ENCODE measurements at regions not wholly inside any gene's neighbourhood (a gene's known extent, or its start where the extent isn't known, plus 50 kb on each side); places are given as distances from the start of the nearest gene placed in this dataset.

DNA sequence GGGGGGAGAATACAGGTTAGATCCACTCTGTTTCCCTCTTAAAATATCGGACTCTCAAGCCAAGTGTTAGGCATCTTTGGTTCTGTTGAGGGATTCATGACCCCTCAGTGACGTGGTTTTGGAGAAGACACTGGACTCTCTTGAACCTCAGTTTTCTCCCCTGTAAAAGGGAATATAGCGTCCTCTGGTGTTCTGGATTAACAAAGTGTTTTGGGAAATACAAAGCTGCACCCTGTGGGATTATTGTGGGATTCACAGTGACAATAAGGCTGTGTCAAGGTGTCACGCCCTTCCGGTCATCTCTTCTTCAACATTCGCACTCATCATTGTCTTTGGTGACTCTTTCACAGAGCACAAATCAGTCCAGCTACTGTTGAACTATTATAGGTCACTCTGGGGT is 139.0 kb downstream of the IRX1 start:
- Histone ChIP-seq H3K4me3 (ENCODE audit: low read length) (no peak overlapping the region), H3K27ac (ENCODE audit: low read length) (no peak overlapping the region), H3K36me3 (ENCODE audit: control insufficient read depth, insufficient read depth, low read length) (no peaks in the 10 kb centered on the region), H3K9me3 (ENCODE audit: control insufficient read depth, low read depth, low read length) (peaks cover 3% of the 10 kb centered on the region), H3K4me1 (ENCODE audit: control insufficient read depth, insufficient read depth, low read length) (no peaks in the 10 kb centered on the region), H3K27me3 (ENCODE audit: control insufficient read depth, insufficient read depth, low read length) (no peaks in the 10 kb centered on the region)
- DNase-seq: no peak
- WGBS (ENCODE audit: insufficient coverage, low lambda C conversion rate): no CpG with 5 or more reads among the region's 6 CpGs

DNA sequence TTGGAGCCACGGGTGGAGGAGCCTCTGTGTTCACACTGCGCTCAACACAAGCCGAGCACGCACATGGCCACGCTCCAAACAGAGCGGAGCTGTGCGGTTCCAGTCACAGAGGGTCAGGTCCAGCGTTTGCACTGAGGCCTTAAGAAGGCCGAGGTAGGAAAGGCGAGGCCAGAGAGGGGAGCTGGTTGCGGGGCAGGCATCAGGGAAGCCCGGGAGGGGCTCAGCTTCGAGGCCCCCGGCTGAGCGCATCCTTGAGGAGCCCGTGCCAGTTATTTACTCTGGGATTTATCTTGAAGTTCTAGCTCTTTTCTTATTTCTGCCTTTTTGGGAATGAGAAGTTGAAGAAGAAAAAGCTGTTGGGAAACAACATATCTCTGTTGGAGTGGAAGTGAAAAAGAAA is 140.8 kb downstream of the IRX1 start:
- no peak overlapping the region for H3K4me3 ChIP-seq (ENCODE audit: low read length)
- no peaks in the 10 kb centered on the region for H3K4me1 ChIP-seq (ENCODE audit: control insufficient read depth, insufficient read depth, low read length)
- DNase-seq: no peak
- H3K9me3 ChIP-seq (ENCODE audit: control insufficient read depth, low read depth, low read length): peaks cover 3% of the 10 kb centered on the region
- no peaks in the 10 kb centered on the region for H3K27me3 ChIP-seq (ENCODE audit: control insufficient read depth, insufficient read depth, low read length)
- H3K27ac ChIP-seq (ENCODE audit: low read length): no peak overlapping the region
- no CpG with 5 or more reads among the region's 16 CpGs for WGBS (ENCODE audit: insufficient coverage, low lambda C conversion rate)
- no peaks in the 10 kb centered on the region for H3K36me3 ChIP-seq (ENCODE audit: control insufficient read depth, insufficient read depth, low read length)

DNA sequence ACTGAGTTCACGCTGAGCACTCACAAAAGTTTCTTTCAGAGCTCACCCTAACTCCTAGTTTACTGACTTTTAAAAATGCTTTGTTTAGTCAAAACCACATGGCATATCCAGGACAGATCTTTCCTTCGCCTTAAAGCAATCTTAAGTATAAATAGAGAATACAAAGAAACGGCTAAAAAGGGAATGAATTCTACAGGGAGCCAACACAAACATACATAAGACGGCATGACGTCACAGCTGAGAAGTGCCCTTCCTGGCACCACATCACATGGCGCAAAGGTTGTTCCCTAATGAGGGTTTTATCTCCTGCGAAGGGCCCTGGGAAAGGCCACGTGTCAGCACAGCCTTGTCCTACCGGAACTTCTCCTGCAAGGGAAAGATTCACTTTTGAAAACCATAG is 141.3 kb downstream of the IRX1 start:
- Histone ChIP-seq H3K4me3 (ENCODE audit: low read length) (no peak overlapping the region), H3K27ac (ENCODE audit: low read length) (no peak overlapping the region), H3K9me3 (ENCODE audit: control insufficient read depth, low read depth, low read length) (peaks cover 3% of the 10 kb centered on the region), H3K27me3 (ENCODE audit: control insufficient read depth, insufficient read depth, low read length) (no peaks in the 10 kb centered on the region), H3K4me1 (ENCODE audit: control insufficient read depth, insufficient read depth, low read length) (no peaks in the 10 kb centered on the region), H3K36me3 (ENCODE audit: control insufficient read depth, insufficient read depth, low read length) (no peaks in the 10 kb centered on the region)
- no peak for DNase-seq
- 100% methylated on average over 1 of the region's 9 CpGs for WGBS (ENCODE audit: insufficient coverage, low lambda C conversion rate)

DNA sequence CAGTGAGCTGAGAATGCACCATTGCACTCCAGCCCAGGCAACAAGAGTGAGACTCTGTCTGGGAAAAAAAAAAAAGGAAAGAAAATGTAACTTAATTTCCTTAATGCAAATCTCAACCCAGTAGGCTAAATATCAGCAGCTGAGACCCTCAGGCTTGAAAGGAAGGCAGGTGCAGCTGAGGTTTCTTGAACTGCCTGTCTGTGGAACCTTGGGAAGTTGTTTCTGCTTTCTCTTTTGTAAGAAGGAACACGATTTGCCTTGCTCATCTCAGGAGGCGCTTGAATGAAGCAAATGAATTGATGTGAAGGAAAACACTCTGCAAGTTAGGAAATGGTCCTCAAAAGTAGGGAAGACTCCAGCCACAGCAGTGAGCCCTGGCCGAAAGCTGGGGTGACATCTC is 143.3 kb downstream of the IRX1 start:
- Histone ChIP-seq H3K4me3 (ENCODE audit: low read length) (no peak overlapping the region), H3K27me3 (ENCODE audit: control insufficient read depth, insufficient read depth, low read length) (no peaks in the 10 kb centered on the region), H3K36me3 (ENCODE audit: control insufficient read depth, insufficient read depth, low read length) (no peaks in the 10 kb centered on the region), H3K27ac (ENCODE audit: low read length) (no peak overlapping the region), H3K4me1 (ENCODE audit: control insufficient read depth, insufficient read depth, low read length) (no peaks in the 10 kb centered on the region), H3K9me3 (ENCODE audit: control insufficient read depth, low read depth, low read length) (peaks cover 3% of the 10 kb centered on the region)
- no peak for DNase-seq
- no CpG with 5 or more reads among the region's 3 CpGs for whole genome bisulfite sequencing (ENCODE audit: insufficient coverage, low lambda C conversion rate)

DNA sequence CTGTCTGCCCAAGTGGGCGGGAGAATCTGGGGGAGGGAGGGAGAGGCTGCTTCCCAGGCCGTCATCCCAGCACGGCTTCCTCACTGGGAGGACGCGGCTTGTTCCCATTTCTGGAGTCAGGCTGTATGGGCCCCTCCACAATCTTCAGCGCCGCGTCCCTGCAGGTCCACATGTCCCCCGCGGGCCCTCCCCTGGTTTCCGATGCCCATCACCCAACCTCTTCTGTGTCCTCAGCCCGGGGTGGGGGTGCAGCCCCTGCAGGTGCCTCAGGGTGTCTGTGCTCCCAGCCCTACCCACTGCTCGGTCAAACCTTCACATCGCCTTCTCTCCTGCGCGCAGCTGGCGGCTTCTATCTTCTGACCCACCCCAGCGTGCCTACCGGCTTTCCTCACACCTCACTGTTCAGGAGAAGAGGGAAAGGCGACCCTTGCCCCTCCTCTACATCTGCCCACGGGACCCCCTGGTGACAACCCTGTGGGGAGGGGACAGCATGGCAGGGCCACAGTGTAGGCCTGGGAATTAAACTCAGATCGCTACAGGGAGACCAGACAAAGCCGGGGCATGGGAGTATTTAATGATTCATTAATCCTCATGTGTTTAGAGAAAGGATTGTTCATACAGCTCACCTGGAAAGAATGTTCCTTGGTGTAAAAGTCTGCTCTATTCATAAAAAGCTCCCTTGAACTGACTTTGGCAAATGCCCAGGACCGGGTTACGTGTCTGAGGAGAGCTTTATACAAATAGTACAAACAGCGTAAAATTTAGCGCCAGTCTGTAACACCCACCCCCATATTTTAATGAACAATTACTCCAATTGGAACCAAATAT is 145.1 kb downstream of the IRX1 start:
- no peak overlapping the region for H3K4me3 ChIP-seq (ENCODE audit: low read length)
- H3K9me3 ChIP-seq (ENCODE audit: control insufficient read depth, low read depth, low read length): peaks cover 3% of the 10 kb centered on the region
- H3K27me3 ChIP-seq (ENCODE audit: control insufficient read depth, insufficient read depth, low read length): no peaks in the 10 kb centered on the region
- WGBS (ENCODE audit: insufficient coverage, low lambda C conversion rate): 97% methylated on average over 6 of the region's 27 CpGs
- no peaks in the 10 kb centered on the region for H3K36me3 ChIP-seq (ENCODE audit: control insufficient read depth, insufficient read depth, low read length)
- H3K27ac ChIP-seq (ENCODE audit: low read length): no peak overlapping the region
- DNase-seq: no peak
- H3K4me1 ChIP-seq (ENCODE audit: control insufficient read depth, insufficient read depth, low read length): no peaks in the 10 kb centered on the region

DNA sequence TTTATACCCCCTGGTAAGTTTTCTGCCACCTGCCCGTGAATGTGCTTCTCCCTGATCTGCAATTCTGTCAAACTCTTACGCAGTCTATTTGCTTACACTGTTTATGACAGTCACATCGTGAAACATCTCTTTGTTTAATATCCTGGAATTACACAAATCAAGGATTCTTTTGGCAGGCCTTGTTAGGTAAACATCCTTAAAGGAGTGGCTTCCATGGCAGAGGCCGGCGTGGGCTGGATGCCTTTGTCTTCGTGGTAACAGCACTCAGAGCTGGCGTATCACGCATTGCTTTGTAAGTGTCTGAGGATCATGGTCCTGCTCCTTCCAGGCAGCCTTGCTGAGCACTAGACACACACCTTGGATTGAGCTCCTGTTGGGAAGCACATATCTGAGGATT is 145.7 kb downstream of the IRX1 start:
- H3K4me3 ChIP-seq (ENCODE audit: low read length): no peak overlapping the region
- H3K4me1 ChIP-seq (ENCODE audit: control insufficient read depth, insufficient read depth, low read length): no peaks in the 10 kb centered on the region
- no peaks in the 10 kb centered on the region for H3K36me3 ChIP-seq (ENCODE audit: control insufficient read depth, insufficient read depth, low read length)
- H3K9me3 ChIP-seq (ENCODE audit: control insufficient read depth, low read depth, low read length): peaks cover 2% of the 10 kb centered on the region
- no peaks in the 10 kb centered on the region for H3K27me3 ChIP-seq (ENCODE audit: control insufficient read depth, insufficient read depth, low read length)
- no peak for DNase-seq
- no peak overlapping the region for H3K27ac ChIP-seq (ENCODE audit: low read length)
- WGBS (ENCODE audit: insufficient coverage, low lambda C conversion rate): 30% methylated on average over 3 of the region's 8 CpGs

DNA sequence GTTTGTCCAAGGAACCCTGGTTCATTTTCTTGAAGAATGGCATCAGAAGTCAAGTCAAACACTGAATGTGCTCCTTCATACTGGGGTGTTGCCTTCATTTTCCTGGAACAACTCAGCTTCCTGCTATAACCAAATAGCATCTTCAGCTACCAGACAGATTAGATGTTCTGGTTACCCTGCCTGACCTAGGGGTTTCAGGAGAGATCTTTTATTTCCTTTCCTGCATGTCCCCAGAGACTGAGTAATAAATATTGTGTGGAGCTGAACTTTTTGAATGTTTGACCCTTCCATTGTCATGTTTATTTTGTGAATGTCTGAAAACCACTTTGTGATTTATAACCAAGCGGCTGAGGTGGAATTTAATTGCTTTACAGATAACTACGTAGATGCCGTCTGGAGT is 147.1 kb downstream of the IRX1 start:
- H3K4me3 ChIP-seq (ENCODE audit: low read length): no peak overlapping the region
- WGBS (ENCODE audit: insufficient coverage, low lambda C conversion rate): no CpG with 5 or more reads among the region's 3 CpGs
- H3K36me3 ChIP-seq (ENCODE audit: control insufficient read depth, insufficient read depth, low read length): no peaks in the 10 kb centered on the region
- H3K27me3 ChIP-seq (ENCODE audit: control insufficient read depth, insufficient read depth, low read length): no peaks in the 10 kb centered on the region
- no peak overlapping the region for H3K27ac ChIP-seq (ENCODE audit: low read length)
- H3K9me3 ChIP-seq (ENCODE audit: control insufficient read depth, low read depth, low read length): no peaks in the 10 kb centered on the region
- no peaks in the 10 kb centered on the region for H3K4me1 ChIP-seq (ENCODE audit: control insufficient read depth, insufficient read depth, low read length)
- DNase-seq: no peak

DNA sequence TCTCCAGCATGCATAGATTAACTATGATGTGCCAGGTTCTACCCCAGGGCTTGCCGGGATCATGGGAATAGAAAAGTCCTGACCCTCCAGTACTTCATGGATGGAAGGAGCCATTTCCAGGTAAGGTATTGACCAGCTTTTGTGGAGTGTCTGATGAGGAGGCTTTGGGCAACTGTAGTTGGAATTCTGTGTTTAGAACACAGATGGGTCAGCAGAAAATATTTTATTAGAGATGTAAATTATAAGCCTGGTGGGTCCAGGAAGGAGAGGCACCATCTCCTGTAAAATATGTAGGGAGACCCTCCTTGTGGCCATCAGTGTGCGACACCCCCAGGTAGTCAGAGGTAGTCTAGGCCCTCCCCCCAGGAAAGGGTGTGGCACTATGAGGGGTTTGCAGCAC is 156.2 kb downstream of the IRX1 start:
- Histone ChIP-seq H3K27me3 (ENCODE audit: control insufficient read depth, insufficient read depth, low read length) (no peaks in the 10 kb centered on the region), H3K4me1 (ENCODE audit: control insufficient read depth, insufficient read depth, low read length) (no peaks in the 10 kb centered on the region), H3K27ac (ENCODE audit: low read length) (no peak overlapping the region), H3K9me3 (ENCODE audit: control insufficient read depth, low read depth, low read length) (no peaks in the 10 kb centered on the region), H3K4me3 (ENCODE audit: low read length) (no peak overlapping the region), H3K36me3 (ENCODE audit: control insufficient read depth, insufficient read depth, low read length) (no peaks in the 10 kb centered on the region)
- WGBS (ENCODE audit: insufficient coverage, low lambda C conversion rate): 100% methylated on average over 1 of the region's 2 CpGs
- no peak for DNase-seq

DNA sequence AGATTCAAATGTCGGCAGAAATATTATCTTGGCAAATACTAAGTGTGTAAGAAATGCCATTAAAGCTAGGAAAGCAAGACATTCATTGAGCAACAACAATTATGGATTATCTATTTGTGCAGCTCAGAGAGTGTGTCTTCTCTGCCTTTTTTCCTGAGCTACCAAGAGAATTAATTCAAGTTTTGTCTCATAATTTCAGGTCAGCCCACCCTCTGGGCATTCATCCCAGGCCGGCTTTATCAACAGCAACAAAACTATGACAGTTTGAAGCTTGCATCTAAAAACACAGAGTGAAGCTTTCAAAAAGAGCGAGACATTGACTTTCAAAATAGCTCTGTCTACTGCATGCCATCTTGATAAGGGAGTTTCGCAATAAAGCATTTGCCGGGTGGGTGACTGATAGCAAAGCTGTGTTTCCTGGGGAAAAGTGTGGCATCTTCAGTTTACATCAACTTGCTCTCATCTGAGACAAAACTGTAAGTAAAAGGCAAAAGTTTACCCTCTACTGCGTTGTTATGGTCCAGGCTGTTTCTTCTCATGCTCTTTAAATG is 182.4 kb downstream of the IRX1 start:
- Histone ChIP-seq H3K27me3 (ENCODE audit: control insufficient read depth, insufficient read depth, low read length) (no peaks in the 10 kb centered on the region), H3K4me3 (ENCODE audit: low read length) (no peak overlapping the region), H3K4me1 (ENCODE audit: control insufficient read depth, insufficient read depth, low read length) (no peaks in the 10 kb centered on the region), H3K27ac (ENCODE audit: low read length) (no peak overlapping the region), H3K9me3 (ENCODE audit: control insufficient read depth, low read depth, low read length) (peaks cover 3% of the 10 kb centered on the region), H3K36me3 (ENCODE audit: control insufficient read depth, insufficient read depth, low read length) (no peaks in the 10 kb centered on the region)
- DNase-seq: no peak
- 40% methylated on average over 1 of the region's 6 CpGs for WGBS (ENCODE audit: insufficient coverage, low lambda C conversion rate)

DNA sequence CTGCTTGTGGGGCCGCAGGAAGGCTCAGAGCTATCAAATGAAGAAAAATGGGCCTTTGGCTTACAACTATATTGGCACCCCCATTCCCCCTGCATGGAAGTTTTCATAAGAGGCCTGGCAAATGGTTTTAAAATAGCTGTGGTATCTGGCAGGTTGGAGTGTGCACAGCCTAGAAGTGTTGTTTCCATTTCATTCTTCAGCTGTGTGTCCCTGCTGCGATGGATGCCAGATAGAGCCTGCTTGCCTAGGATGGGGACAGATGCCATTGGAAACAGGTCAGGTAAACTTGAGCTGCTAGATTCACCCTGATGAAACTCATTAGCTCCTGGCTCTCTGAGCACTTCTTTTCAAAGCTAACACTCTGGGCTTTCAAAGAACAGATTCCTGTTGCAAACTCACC is 183.3 kb downstream of the IRX1 start:
- Histone ChIP-seq H3K4me3 (ENCODE audit: low read length) (no peak overlapping the region), H3K27ac (ENCODE audit: low read length) (no peak overlapping the region), H3K9me3 (ENCODE audit: control insufficient read depth, low read depth, low read length) (peaks cover 3% of the 10 kb centered on the region), H3K36me3 (ENCODE audit: control insufficient read depth, insufficient read depth, low read length) (no peaks in the 10 kb centered on the region), H3K27me3 (ENCODE audit: control insufficient read depth, insufficient read depth, low read length) (no peaks in the 10 kb centered on the region), H3K4me1 (ENCODE audit: control insufficient read depth, insufficient read depth, low read length) (no peaks in the 10 kb centered on the region)
- no CpG with 5 or more reads among the region's 2 CpGs for WGBS (ENCODE audit: insufficient coverage, low lambda C conversion rate)
- no peak for DNase-seq

DNA sequence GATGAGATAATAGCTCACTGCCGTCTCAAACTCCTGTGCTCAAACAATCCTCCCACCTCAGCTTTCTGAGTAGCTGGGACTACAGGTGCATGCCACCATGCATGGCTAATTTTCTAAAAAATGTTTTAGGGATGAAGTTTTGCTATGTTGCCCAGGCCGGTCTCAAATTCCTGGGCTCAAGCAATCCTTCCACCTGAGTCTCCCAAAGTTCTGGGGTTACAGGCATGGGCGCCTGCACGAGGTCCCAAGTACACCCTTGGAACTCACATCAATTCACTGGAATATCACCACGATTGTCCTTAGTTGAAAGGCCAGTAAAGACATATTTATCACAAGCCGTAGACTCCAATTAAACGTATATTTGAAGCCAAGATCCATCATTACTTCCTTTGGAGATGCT is 184.6 kb downstream of the IRX1 start:
- H3K4me1 ChIP-seq (ENCODE audit: control insufficient read depth, insufficient read depth, low read length): no peaks in the 10 kb centered on the region

More for the DNA sequence above, 184.6 kb downstream of the IRX1 start:
- H3K36me3 ChIP-seq (ENCODE audit: control insufficient read depth, insufficient read depth, low read length): no peaks in the 10 kb centered on the region
- no peak overlapping the region for H3K27ac ChIP-seq (ENCODE audit: low read length)
- no peaks in the 10 kb centered on the region for H3K27me3 ChIP-seq (ENCODE audit: control insufficient read depth, insufficient read depth, low read length)
- H3K4me3 ChIP-seq (ENCODE audit: low read length): no peak overlapping the region
- 60% methylated on average over 1 of the region's 7 CpGs for WGBS (ENCODE audit: insufficient coverage, low lambda C conversion rate)
- H3K9me3 ChIP-seq (ENCODE audit: control insufficient read depth, low read depth, low read length): peaks cover 6% of the 10 kb centered on the region
- no peak for DNase-seq
